T-helper 2 cell treated with Interferon-gamma antibody and Interleukin-4, amounts not matched to agents 5 μg/mL and 100 μg/mL, for 36 hours (primary cell): ENCODE measurements at regions not wholly inside any gene's neighbourhood (a gene's known extent, or its start where the extent isn't known, plus 50 kb on each side); places are given as distances from the start of the nearest gene placed in this dataset.

Experiments used
- DNase-seq: peaks from one replicate; pipeline ENCODE4 v3.0.0; 2021; ENCODE audit warnings: low spot score
- H3K27ac Mint-ChIP-seq: one replicate; pipeline ENCODE4 v1.8.0; 2021; ENCODE audit warnings: mild to moderate bottlenecking, mixed read lengths
- H3K27me3 Mint-ChIP-seq: one replicate; pipeline ENCODE4 v1.8.0; 2021; ENCODE audit warnings: low read depth, mixed read lengths
- H3K36me3 Mint-ChIP-seq: one replicate; pipeline ENCODE4 v1.8.0; 2021; ENCODE audit warnings: low read depth, mixed read lengths
- H3K4me1 Mint-ChIP-seq: one replicate; pipeline ENCODE4 v1.8.0; 2021; ENCODE audit warnings: low read depth, mixed read lengths
- H3K4me3 Mint-ChIP-seq: one replicate; pipeline ENCODE4 v1.8.0; 2022; ENCODE audit warnings: mild to moderate bottlenecking, moderate library complexity, mixed read lengths
- H3K9me3 Mint-ChIP-seq: one replicate; pipeline ENCODE4 v1.8.0; 2021; ENCODE audit warnings: mixed read lengths

DNA sequence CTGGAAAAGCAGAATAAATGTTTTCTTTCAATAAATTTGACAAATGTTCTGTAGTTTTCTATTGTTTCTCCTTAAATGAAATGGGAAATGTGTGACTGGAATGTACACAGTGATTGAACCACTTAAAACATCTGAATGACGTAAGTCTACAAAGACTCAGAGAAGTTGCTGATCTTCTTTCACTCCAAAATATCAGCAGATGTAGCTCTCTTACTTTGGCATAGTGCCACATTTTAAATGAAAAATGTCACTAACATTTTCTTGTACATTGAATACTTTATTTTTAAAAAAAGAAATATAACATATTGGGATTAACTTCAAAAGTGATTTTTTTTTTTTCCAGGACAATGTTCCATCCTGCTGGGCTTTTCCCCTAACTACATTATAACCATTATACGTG is 565.6 kb downstream of the TMEM182 start:
- H3K4me1 Mint-ChIP-seq: no peaks in the 10 kb centered on the region
- no peaks in the 10 kb centered on the region for H3K27me3 Mint-ChIP-seq
- no peaks in the 10 kb centered on the region for H3K36me3 Mint-ChIP-seq
- no peak overlapping the region for H3K27ac Mint-ChIP-seq
- no peak for DNase-seq
- H3K9me3 Mint-ChIP-seq: no peaks in the 10 kb centered on the region
- H3K4me3 Mint-ChIP-seq: no peak overlapping the region

DNA sequence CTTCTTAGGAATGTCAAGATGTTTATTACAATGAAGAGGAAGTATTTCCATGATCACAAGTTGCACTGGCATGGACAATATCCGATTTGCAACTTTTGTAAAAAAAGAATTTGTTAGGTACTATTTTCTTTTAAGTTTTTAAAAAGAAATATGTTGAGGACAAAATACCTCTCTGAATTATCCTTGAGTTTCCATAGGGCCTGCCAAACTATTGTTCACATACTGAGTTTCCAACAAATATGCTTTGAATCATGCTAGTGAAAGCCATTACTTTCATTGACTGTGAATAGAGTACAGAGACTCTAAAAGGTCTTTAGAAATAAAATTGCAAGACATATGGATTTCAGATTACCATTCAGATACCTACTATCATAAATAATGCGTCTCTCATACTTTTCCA is 566.1 kb downstream of the TMEM182 start:
- Mint-ChIP-seq H3K27me3 (no peaks in the 10 kb centered on the region), H3K4me3 (no peak overlapping the region), H3K4me1 (no peaks in the 10 kb centered on the region), H3K27ac (no peak overlapping the region), H3K9me3 (no peaks in the 10 kb centered on the region), H3K36me3 (no peaks in the 10 kb centered on the region)
- DNase-seq: no peak

- no peaks in the 10 kb centered on the region for H3K27me3 Mint-ChIP-seq
- no peaks in the 10 kb centered on the region for H3K36me3 Mint-ChIP-seq
- no peak for DNase-seq
- H3K9me3 Mint-ChIP-seq: no peaks in the 10 kb centered on the region
- no peak overlapping the region for H3K27ac Mint-ChIP-seq
- H3K4me1 Mint-ChIP-seq: no peaks in the 10 kb centered on the region
- no peak overlapping the region for H3K4me3 Mint-ChIP-seq
Observed at GRCh38 chr2:103335403-103335802, 573.6 kb downstream of the TMEM182 start.

- no peak for DNase-seq
- Mint-ChIP-seq H3K4me1 (no peaks in the 10 kb centered on the region), H3K27me3 (no peaks in the 10 kb centered on the region), H3K4me3 (no peak overlapping the region), H3K36me3 (no peaks in the 10 kb centered on the region), H3K9me3 (no peaks in the 10 kb centered on the region), H3K27ac (no peak overlapping the region)
Observed at GRCh38 chr2:103338819-103339218, 577.0 kb downstream of the TMEM182 start.

DNA sequence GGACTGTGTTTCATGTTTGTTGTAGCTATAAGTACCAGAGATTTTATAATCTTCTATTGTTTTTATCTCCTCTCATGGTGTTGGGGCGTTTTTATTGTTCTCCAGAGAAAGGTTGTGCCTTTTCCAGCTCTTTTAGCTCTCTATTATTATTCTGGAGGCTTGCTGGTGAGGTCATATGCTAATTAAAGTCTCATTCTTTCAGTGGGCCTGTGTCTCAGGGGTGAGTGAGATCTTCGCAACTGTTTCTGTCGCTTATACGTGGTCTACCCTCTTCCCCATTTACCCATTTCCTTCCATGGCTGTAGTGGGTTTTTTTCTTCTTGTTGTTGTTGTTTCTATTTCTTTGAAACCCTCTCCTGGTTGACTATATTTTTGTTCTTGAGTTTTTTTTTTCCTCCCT is 584.9 kb downstream of the TMEM182 start:
- Mint-ChIP-seq H3K36me3 (no peaks in the 10 kb centered on the region), H3K27me3 (no peaks in the 10 kb centered on the region), H3K4me1 (no peaks in the 10 kb centered on the region), H3K4me3 (no peak overlapping the region), H3K9me3 (peaks cover 10% of the 10 kb centered on the region), H3K27ac (no peak overlapping the region)
- no peak for DNase-seq

- DNase-seq: no peak
- H3K9me3 Mint-ChIP-seq: peaks cover 11% of the 10 kb centered on the region
- no peak overlapping the region for H3K27ac Mint-ChIP-seq
- H3K4me3 Mint-ChIP-seq: no peak overlapping the region
- no peaks in the 10 kb centered on the region for H3K4me1 Mint-ChIP-seq
- no peaks in the 10 kb centered on the region for H3K36me3 Mint-ChIP-seq
- H3K27me3 Mint-ChIP-seq: no peaks in the 10 kb centered on the region
Observed at GRCh38 chr2:103353774-103354173, 591.9 kb downstream of the TMEM182 start.

DNA sequence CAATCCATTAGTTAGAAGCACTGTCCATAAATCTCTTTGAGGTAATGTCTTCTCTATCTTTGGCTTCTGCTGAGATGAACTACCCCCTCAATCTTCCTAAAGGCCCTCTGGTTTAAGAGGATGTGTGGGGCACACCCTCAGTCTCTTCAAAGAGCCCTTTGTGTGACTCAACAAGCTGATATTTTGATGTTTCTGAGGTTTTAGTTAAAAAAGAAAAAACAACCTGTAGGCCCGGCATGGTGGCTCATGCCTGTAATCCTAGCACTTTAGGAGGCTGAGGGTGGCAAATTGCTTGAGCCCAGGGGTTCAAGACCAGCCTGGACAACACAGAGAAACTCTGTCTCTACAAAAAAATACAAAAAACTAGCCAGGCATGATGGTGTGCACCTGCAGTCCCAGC is 593.5 kb downstream of the TMEM182 start:
- no peak for DNase-seq
- H3K27ac Mint-ChIP-seq: no peak overlapping the region
- no peaks in the 10 kb centered on the region for H3K36me3 Mint-ChIP-seq
- no peaks in the 10 kb centered on the region for H3K27me3 Mint-ChIP-seq
- H3K4me1 Mint-ChIP-seq: no peaks in the 10 kb centered on the region
- H3K9me3 Mint-ChIP-seq: peaks cover 9% of the 10 kb centered on the region
- H3K4me3 Mint-ChIP-seq: no peak overlapping the region

DNA sequence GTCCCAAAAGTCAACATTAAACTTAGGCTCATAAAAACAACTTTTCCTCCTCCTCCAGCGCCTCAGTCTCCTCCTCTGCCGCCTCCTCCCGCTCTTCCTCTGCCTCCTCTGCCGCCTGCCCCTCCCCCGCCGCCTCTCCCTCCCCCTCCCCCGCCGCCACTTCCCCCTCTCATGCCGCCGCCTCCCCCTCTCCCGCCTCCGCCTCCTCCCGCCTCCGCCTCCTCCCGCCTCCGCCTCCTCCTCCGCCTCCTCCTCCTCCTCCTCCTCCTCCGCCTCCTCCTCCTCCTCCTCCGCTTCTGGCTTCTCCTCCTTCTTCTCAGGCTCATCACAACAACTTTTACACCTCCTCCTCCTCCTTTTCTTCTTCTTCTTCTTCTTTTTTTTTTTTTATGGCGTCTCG is 599.9 kb downstream of the TMEM182 start:
- no peak for DNase-seq
- Mint-ChIP-seq H3K4me3 (no peak overlapping the region), H3K9me3 (peaks cover 13% of the 10 kb centered on the region), H3K27me3 (no peaks in the 10 kb centered on the region), H3K36me3 (no peaks in the 10 kb centered on the region), H3K27ac (no peak overlapping the region), H3K4me1 (no peaks in the 10 kb centered on the region)

- H3K27me3 Mint-ChIP-seq: no peaks in the 10 kb centered on the region
- no peak overlapping the region for H3K27ac Mint-ChIP-seq
- no peak overlapping the region for H3K4me3 Mint-ChIP-seq
- no peaks in the 10 kb centered on the region for H3K4me1 Mint-ChIP-seq
- DNase-seq: no peak
- peaks cover 13% of the 10 kb centered on the region for H3K9me3 Mint-ChIP-seq
- no peaks in the 10 kb centered on the region for H3K36me3 Mint-ChIP-seq
Observed at GRCh38 chr2:103363639-103364038, 601.8 kb downstream of the TMEM182 start.

DNA sequence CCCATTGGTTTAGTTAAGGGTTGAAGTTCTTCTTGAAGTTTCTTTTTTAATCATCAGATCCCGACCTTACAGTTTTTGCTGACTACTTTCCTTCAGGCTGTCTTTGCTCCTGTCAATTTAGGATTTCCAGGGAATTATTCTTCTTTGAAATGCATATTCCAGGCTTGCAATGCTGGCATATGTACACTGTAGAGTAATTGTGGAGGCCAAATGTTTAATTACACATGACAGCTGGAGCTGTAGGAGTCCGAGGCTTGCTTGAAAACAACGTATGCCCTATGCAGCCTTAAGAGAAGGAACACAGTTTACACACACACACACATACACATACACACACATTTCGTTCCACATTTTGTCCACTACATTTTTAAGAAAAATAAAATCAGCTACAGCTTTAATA is 602.3 kb downstream of the TMEM182 start:
- H3K4me1 Mint-ChIP-seq: no peaks in the 10 kb centered on the region
- no peak overlapping the region for H3K4me3 Mint-ChIP-seq
- H3K27ac Mint-ChIP-seq: no peak overlapping the region
- H3K36me3 Mint-ChIP-seq: no peaks in the 10 kb centered on the region
- H3K27me3 Mint-ChIP-seq: no peaks in the 10 kb centered on the region
- DNase-seq: no peak
- peaks cover 13% of the 10 kb centered on the region for H3K9me3 Mint-ChIP-seq

- DNase-seq: no peak
- Mint-ChIP-seq H3K27me3 (no peaks in the 10 kb centered on the region), H3K27ac (no peak overlapping the region), H3K4me1 (no peaks in the 10 kb centered on the region), H3K9me3 (peaks cover 8% of the 10 kb centered on the region), H3K4me3 (no peak overlapping the region), H3K36me3 (no peaks in the 10 kb centered on the region)
Observed at GRCh38 chr2:103365071-103365470, 603.2 kb downstream of the TMEM182 start.

DNA sequence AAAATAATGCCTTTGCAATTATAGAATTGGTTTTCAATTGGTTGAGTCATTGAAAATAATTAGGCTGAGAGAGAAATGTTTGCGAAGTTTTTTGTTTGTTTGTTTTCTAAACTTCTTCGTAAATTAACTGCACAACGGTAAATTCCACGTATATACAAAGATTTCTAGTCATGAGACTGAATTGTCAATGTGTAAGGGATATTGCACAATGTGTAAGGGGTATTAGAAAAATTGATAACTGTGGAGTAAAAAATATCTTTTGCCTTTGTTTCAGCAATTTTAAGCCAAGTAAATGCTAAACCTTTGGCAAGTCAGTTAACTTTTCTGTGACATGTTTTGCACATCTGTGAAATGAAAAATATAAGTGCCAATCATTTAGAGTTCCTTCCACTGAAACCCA is 606.0 kb downstream of the TMEM182 start:
- H3K9me3 Mint-ChIP-seq: peaks cover 8% of the 10 kb centered on the region
- no peak overlapping the region for H3K27ac Mint-ChIP-seq
- H3K4me3 Mint-ChIP-seq: no peak overlapping the region
- no peaks in the 10 kb centered on the region for H3K36me3 Mint-ChIP-seq
- no peaks in the 10 kb centered on the region for H3K4me1 Mint-ChIP-seq
- H3K27me3 Mint-ChIP-seq: no peaks in the 10 kb centered on the region
- DNase-seq: no peak

DNA sequence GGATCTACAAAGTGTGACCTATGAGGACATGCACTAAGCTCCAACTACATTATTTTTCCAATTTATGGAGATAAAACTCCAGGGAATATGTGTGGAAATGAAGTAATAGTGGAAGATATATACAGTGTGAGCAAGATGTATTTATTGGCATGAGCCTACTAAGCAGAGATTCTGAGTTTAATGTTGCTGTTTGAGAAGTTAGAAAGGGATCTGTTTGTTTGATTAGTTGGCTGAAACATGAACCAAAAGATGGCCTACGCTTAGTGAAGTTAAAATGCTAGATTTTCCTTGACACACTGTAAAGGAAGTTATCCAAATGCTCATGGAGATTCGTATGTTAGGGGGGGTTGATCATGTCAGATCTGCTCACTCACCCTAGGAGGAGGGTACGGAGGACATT is 621.7 kb downstream of the TMEM182 start:
- Mint-ChIP-seq H3K4me1 (no peaks in the 10 kb centered on the region), H3K36me3 (no peaks in the 10 kb centered on the region), H3K27me3 (no peaks in the 10 kb centered on the region), H3K27ac (no peak overlapping the region), H3K4me3 (no peak overlapping the region), H3K9me3 (peaks cover 38% of the 10 kb centered on the region)
- DNase-seq: no peak

DNA sequence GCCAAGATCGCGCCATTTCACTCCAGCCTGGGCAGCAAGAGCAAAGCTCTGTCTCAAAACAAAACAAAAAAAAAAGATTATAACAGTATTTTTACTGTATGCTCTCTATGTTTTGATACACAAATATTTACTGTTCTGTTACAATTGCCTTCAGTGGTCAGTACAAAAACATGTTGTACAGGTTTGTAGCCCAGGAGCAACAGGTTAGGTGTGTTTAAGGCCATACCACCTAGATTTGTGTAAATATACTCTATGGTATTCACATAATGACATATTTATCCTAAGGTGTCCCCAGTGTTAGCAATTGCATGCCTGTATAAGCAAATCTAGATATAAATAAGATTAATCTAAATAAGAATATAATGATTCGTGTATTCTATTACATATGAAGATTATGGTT is 625.0 kb downstream of the TMEM182 start:
- Mint-ChIP-seq H3K27ac (no peak overlapping the region), H3K9me3 (peaks cover 28% of the 10 kb centered on the region), H3K36me3 (no peaks in the 10 kb centered on the region), H3K4me1 (no peaks in the 10 kb centered on the region), H3K4me3 (no peak overlapping the region), H3K27me3 (no peaks in the 10 kb centered on the region)
- DNase-seq: no peak

- DNase-seq: no peak
- no peaks in the 10 kb centered on the region for H3K27me3 Mint-ChIP-seq
Observed at GRCh38 chr2:103387888-103388287, 626.1 kb downstream of the TMEM182 start.

More at GRCh38 chr2:103387888-103388287, 626.1 kb downstream of the TMEM182 start:
- peaks cover 23% of the 10 kb centered on the region for H3K9me3 Mint-ChIP-seq
- H3K27ac Mint-ChIP-seq: no peak overlapping the region
- H3K36me3 Mint-ChIP-seq: no peaks in the 10 kb centered on the region
- no peaks in the 10 kb centered on the region for H3K4me1 Mint-ChIP-seq
- H3K4me3 Mint-ChIP-seq: no peak overlapping the region
